Mesenteric fat pad (tissue), 1 donor: ENCODE measurements at regions not wholly inside any gene's neighbourhood (a gene's known extent, or its start where the extent isn't known, plus 50 kb on each side); places are given as distances from the start of the nearest gene placed in this dataset.
A peak's percentile ranks its signal among the peaks of the same experiment; 100 is the strongest.

ENCODE experiments used
- DNase-seq: peaks from one replicate; pipeline ENCODE4 v3.0.0-alpha.2; 2020; ENCODE audit warnings: low spot score
- donor health status: DM: yes; HTN: yes; CAD: no.

GRCh38 chr22:35138521-35138920 lies 72.6 kb downstream of the ISX start:
- no peak for DNase-seq

GRCh38 chr22:35140879-35141745 lies 75.2 kb downstream of the ISX start:
- DNase-seq, result no peak

- DNase-seq, result no peak
Observed at GRCh38 chr22:35148381-35148780, 82.4 kb downstream of the ISX start.

- DNase-seq, result no peak
Observed at GRCh38 chr22:35148866-35149548, 83.0 kb downstream of the ISX start.

GRCh38 chr22:35150183-35151107 lies 84.5 kb downstream of the ISX start:
- DNase-seq, result no peak

- DNase-seq, result no peak
Observed at GRCh38 chr22:35152316-35152715, 86.4 kb downstream of the ISX start.

- no peak for DNase-seq
Observed at GRCh38 chr22:35154937-35155387, 89.0 kb downstream of the ISX start.

- DNase-seq, result peak; percentile 11
Observed at GRCh38 chr22:35155403-35156025, 89.6 kb downstream of the ISX start.

- DNase-seq, result peak; percentile 37
Observed at GRCh38 chr22:35156945-35157344, 91.0 kb downstream of the ISX start.

- DNase-seq, result peak; percentile 20
Observed at GRCh38 chr22:35158336-35158735, 92.4 kb downstream of the ISX start.

GRCh38 chr22:35159343-35159742 lies 93.4 kb downstream of the ISX start:
- DNase-seq, result no peak

- DNase-seq, result no peak
Observed at GRCh38 chr22:35160268-35160667, 94.3 kb downstream of the ISX start.

- peak; percentile 72 for DNase-seq
Observed at GRCh38 chr22:35165896-35166295, 91.4 kb upstream of the HMGXB4 start.

- DNase-seq, result peak; percentile 51
Observed at GRCh38 chr22:35170716-35171697, 86.3 kb upstream of the HMGXB4 start.

GRCh38 chr22:35172442-35172841 lies 84.9 kb upstream of the HMGXB4 start:
- peak; percentile 28 for DNase-seq

- peak; percentile 35 for DNase-seq
Observed at GRCh38 chr22:35173655-35174054, 83.6 kb upstream of the HMGXB4 start.

GRCh38 chr22:35174401-35175038 lies 82.8 kb upstream of the HMGXB4 start:
- peak; percentile 22 for DNase-seq

GRCh38 chr22:35175392-35175791 lies 81.9 kb upstream of the HMGXB4 start:
- peak; percentile 39 for DNase-seq

- DNase-seq, result peak; percentile 67
Observed at GRCh38 chr22:35177811-35178210, 79.5 kb upstream of the HMGXB4 start.
